HEK293 (cell line): ENCODE measurements at regions not wholly inside any gene's neighbourhood (a gene's known extent, or its start where the extent isn't known, plus 50 kb on each side); places are given as distances from the start of the nearest gene placed in this dataset.

Source experiments
- CTCF ChIA-PET: fragments of 350-600 bp; formaldehyde crosslinking; extraction: SDS; loops from one replicate; lab custom pipeline; 2021; ENCODE audit warnings: antibody characterized with exemption; lab: Yijun Ruan, JAX
- POLR2A ChIA-PET: fragments of 300-600 bp; formaldehyde crosslinking; extraction: SDS; loops from one replicate; lab custom pipeline; 2020; ENCODE audit warnings: antibody characterized with exemption, inconsistent platforms; lab: Yijun Ruan, JAX
- H3K27ac ChIP-seq: fragments of 200-500 bp; sonication (Bioruptor generic); 2 replicates; pipeline ENCODE4 v1.5.1; 2014; ENCODE audit warnings: low read depth, low read length, control low read depth, inconsistent platforms; ENCODE audit errors: extremely low read depth
- H3K36me3 ChIP-seq, 2 experiments: fragments of 200-500 bp in 1 of 2; sonication (Bioruptor generic) in 1 of 2; 1 replicate in 1 of 2; 2 replicates in 1 of 2; pipeline ENCODE4 v1.5.1; 2014 to 2017; ENCODE audit warnings: inconsistent platforms in 2 of 2, low read length in 2 of 2; ENCODE audit not compliant: control insufficient read depth in 2 of 2, insufficient read depth in 1 of 2
- H3K4me1 ChIP-seq: fragments of 200-500 bp; sonication (Bioruptor generic); 2 replicates; pipeline ENCODE4 v1.5.1; 2014; ENCODE audit warnings: mild to moderate bottlenecking, low read length, inconsistent platforms; ENCODE audit not compliant: control insufficient read depth, insufficient read depth
- H3K4me3 ChIP-seq: 2 replicates; pipeline ENCODE4 v1.5.1; 2011; ENCODE audit warnings: low read depth, mild to moderate bottlenecking, control low read depth, low read length, moderate library complexity
- H3K9me3 ChIP-seq: fragments of 200-500 bp; sonication (Bioruptor generic); 2 replicates; pipeline ENCODE4 v1.5.1; 2014; ENCODE audit warnings: low read depth, low read length, inconsistent platforms; ENCODE audit not compliant: control insufficient read depth, insufficient read depth
- ELK4 ChIP-seq: IDR thresholded peaks from 2 replicates; pipeline ENCODE4 v1.6.1; 2011; ENCODE audit warnings: mild to moderate bottlenecking, low read depth, low read length, borderline replicate concordance
- GLI2 ChIP-seq: fragments of 450-650 bp; formaldehyde crosslinking; IDR thresholded peaks from 2 replicates; pipeline ENCODE4; 2017; ENCODE audit warnings: missing biosample characterization, missing genetic modification characterization, low read depth, borderline replicate concordance
- KLF17 ChIP-seq: fragments of 450-650 bp; formaldehyde crosslinking; IDR thresholded peaks from 2 replicates; pipeline ENCODE4 v1.5.1; 2016; ENCODE audit warnings: missing biosample characterization, missing genetic modification characterization
- MYNN ChIP-seq: fragments of 450-650 bp; formaldehyde crosslinking; IDR thresholded peaks from 2 replicates; pipeline ENCODE4 v1.5.1; 2016; ENCODE audit warnings: missing biosample characterization, missing genetic modification characterization, borderline replicate concordance
- PATZ1 ChIP-seq: fragments of 450-650 bp; formaldehyde crosslinking; IDR thresholded peaks from 2 replicates; pipeline ENCODE4 v1.5.1; 2016; ENCODE audit warnings: missing biosample characterization, missing genetic modification characterization
- PRDM1 ChIP-seq: fragments of 450-650 bp; formaldehyde crosslinking; IDR thresholded peaks from 2 replicates; pipeline ENCODE4; 2016; ENCODE audit warnings: missing biosample characterization, missing genetic modification characterization
- REPIN1 ChIP-seq: fragments of 450-650 bp; formaldehyde crosslinking; IDR thresholded peaks from 2 replicates; pipeline ENCODE4 v1.5.1; 2017; ENCODE audit warnings: missing biosample characterization, missing genetic modification characterization, low read depth
- TRIM28 ChIP-seq: IDR thresholded peaks from 2 replicates; pipeline ENCODE4 v1.6.1; 2011; ENCODE audit warnings: low read length, control low read depth, borderline replicate concordance
- ZBTB10 ChIP-seq: fragments of 450-650 bp; formaldehyde crosslinking; IDR thresholded peaks from 2 replicates; pipeline ENCODE4 v1.5.1; 2016; ENCODE audit warnings: missing biosample characterization, missing genetic modification characterization
- ZBTB17 ChIP-seq: fragments of 450-650 bp; formaldehyde crosslinking; IDR thresholded peaks from 2 replicates; pipeline ENCODE4 v1.5.1; 2016; ENCODE audit warnings: missing biosample characterization, missing genetic modification characterization
- ZBTB48 ChIP-seq: fragments of 450-650 bp; formaldehyde crosslinking; IDR thresholded peaks from 2 replicates; pipeline ENCODE4 v1.5.1; 2016; ENCODE audit warnings: missing biosample characterization, missing genetic modification characterization
- ZNF292 ChIP-seq: fragments of 450-650 bp; formaldehyde crosslinking; IDR thresholded peaks from 2 replicates; pipeline ENCODE4 v1.5.1; 2016; ENCODE audit warnings: low read depth, missing biosample characterization, missing genetic modification characterization, borderline replicate concordance
- ZNF354C ChIP-seq: fragments of 450-650 bp; formaldehyde crosslinking; IDR thresholded peaks from 2 replicates; pipeline ENCODE4 v1.5.1; 2016; ENCODE audit warnings: missing biosample characterization, missing genetic modification characterization, low read depth, borderline replicate concordance
- ZNF530 ChIP-seq: fragments of 450-650 bp; formaldehyde crosslinking; IDR thresholded peaks from 2 replicates; pipeline ENCODE4 v1.5.1; 2016; ENCODE audit warnings: low read depth, missing biosample characterization, missing genetic modification characterization
- ZNF558 ChIP-seq: fragments of 450-650 bp; formaldehyde crosslinking; IDR thresholded peaks from 2 replicates; pipeline ENCODE4 v1.5.1; 2016; ENCODE audit warnings: missing biosample characterization, missing genetic modification characterization
- ZNF571 ChIP-seq: fragments of 450-650 bp; formaldehyde crosslinking; IDR thresholded peaks from 2 replicates; pipeline ENCODE4 v1.5.0; 2017; ENCODE audit warnings: missing biosample characterization, missing genetic modification characterization
- ZNF580 ChIP-seq: fragments of 450-650 bp; formaldehyde crosslinking; IDR thresholded peaks from 2 replicates; pipeline ENCODE4 v1.5.1; 2016; ENCODE audit warnings: missing biosample characterization, missing genetic modification characterization
- ZNF660 ChIP-seq: fragments of 450-650 bp; IDR thresholded peaks from 2 replicates; pipeline ENCODE4 v1.5.1; 2018; ENCODE audit warnings: missing biosample characterization, mild to moderate bottlenecking, missing genetic modification characterization
- ZNF664 ChIP-seq: fragments of 450-650 bp; formaldehyde crosslinking; IDR thresholded peaks from 2 replicates; pipeline ENCODE4 v1.5.1; 2016; ENCODE audit warnings: missing biosample characterization, missing genetic modification characterization
- TF ChIP-seq, protein P1 (sequence below): fragments of 450-650 bp; formaldehyde crosslinking; conservative IDR thresholded peaks from 2 replicates; pipeline ENCODE4 v1.5.1; 2016; ENCODE audit warnings: low read depth, missing biosample characterization, missing genetic modification characterization
- TF ChIP-seq, protein P2 (sequence below): fragments of 450-650 bp; formaldehyde crosslinking; IDR thresholded peaks from 2 replicates; pipeline ENCODE4 v1.5.1; 2016; ENCODE audit warnings: missing biosample characterization, missing genetic modification characterization
- TF ChIP-seq, protein P3 (sequence below): fragments of 450-650 bp; formaldehyde crosslinking; IDR thresholded peaks from 2 replicates; pipeline ENCODE4 v1.5.1; 2016; ENCODE audit warnings: missing biosample characterization, missing genetic modification characterization

DNA sequence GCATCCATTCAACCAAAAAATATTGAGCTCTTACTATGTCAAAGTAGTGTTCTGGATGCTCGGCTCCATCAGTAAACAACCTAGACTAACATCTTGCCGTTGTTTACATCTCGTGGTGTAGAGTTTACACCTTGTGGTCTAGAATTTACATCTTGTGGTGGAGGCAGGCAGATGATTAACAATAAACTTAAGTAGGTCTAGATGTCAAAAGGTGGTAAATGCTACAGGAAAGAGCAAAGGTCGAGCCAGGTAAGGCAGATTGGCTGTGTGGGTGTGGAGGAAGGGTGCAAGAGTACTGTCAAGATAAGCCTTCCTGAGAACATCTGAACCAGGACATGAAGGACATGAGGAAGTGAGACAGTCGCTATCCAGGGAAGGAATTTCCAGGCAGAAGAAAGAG, 88.4 kb upstream of the ESR1 start (continued):
- TF ChIP-seq, protein P1, sequence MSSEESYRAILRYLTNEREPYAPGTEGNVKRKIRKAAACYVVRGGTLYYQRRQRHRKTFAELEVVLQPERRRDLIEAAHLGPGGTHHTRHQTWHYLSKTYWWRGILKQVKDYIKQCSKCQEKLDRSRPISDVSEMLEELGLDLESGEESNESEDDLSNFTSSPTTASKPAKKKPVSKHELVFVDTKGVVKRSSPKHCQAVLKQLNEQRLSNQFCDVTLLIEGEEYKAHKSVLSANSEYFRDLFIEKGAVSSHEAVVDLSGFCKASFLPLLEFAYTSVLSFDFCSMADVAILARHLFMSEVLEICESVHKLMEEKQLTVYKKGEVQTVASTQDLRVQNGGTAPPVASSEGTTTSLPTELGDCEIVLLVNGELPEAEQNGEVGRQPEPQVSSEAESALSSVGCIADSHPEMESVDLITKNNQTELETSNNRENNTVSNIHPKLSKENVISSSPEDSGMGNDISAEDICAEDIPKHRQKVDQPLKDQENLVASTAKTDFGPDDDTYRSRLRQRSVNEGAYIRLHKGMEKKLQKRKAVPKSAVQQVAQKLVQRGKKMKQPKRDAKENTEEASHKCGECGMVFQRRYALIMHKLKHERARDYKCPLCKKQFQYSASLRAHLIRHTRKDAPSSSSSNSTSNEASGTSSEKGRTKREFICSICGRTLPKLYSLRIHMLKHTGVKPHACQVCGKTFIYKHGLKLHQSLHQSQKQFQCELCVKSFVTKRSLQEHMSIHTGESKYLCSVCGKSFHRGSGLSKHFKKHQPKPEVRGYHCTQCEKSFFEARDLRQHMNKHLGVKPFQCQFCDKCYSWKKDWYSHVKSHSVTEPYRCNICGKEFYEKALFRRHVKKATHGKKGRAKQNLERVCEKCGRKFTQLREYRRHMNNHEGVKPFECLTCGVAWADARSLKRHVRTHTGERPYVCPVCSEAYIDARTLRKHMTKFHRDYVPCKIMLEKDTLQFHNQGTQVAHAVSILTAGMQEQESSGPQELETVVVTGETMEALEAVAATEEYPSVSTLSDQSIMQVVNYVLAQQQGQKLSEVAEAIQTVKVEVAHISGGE = no peak
- TF ChIP-seq ELK4 = no peak
- no peak for TF ChIP-seq GLI2 (tag by site-specific recombination)

GRCh38 chr6:151721146-151721545, 86.3 kb upstream of the ESR1 start:
- no peak overlapping the region for H3K27ac ChIP-seq
- POLR2A ChIA-PET = no interaction called here
- no peaks in the 10 kb centered on the region for H3K36me3 ChIP-seq
- H3K9me3 ChIP-seq = no peaks in the 10 kb centered on the region
- no peak for TF ChIP-seq ZNF664
- no peak for TF ChIP-seq ZNF558
- no peak for TF ChIP-seq ZBTB17 (tag by site-specific recombination)
- no peak for TF ChIP-seq ZNF571 (tag by site-specific recombination)
- TF ChIP-seq ZNF660 = no peak
- TF ChIP-seq ZNF292 = no peak
- TF ChIP-seq, protein P2, sequence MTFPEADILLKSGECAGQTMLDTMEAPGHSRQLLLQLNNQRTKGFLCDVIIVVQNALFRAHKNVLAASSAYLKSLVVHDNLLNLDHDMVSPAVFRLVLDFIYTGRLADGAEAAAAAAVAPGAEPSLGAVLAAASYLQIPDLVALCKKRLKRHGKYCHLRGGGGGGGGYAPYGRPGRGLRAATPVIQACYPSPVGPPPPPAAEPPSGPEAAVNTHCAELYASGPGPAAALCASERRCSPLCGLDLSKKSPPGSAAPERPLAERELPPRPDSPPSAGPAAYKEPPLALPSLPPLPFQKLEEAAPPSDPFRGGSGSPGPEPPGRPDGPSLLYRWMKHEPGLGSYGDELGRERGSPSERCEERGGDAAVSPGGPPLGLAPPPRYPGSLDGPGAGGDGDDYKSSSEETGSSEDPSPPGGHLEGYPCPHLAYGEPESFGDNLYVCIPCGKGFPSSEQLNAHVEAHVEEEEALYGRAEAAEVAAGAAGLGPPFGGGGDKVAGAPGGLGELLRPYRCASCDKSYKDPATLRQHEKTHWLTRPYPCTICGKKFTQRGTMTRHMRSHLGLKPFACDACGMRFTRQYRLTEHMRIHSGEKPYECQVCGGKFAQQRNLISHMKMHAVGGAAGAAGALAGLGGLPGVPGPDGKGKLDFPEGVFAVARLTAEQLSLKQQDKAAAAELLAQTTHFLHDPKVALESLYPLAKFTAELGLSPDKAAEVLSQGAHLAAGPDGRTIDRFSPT (tag by site-specific recombination) = no peak
- TF ChIP-seq ZNF530 (tag by site-specific recombination) = no peak
- no peak for TF ChIP-seq TRIM28
- TF ChIP-seq ZNF354C (tag by site-specific recombination) = no peak
- TF ChIP-seq ZNF580 (tag by site-specific recombination) = no peak
- no peak for TF ChIP-seq MYNN (tag by site-specific recombination)
- no peak for TF ChIP-seq ZBTB48 (tag by site-specific recombination)
- no peak for TF ChIP-seq REPIN1 (tag by site-specific recombination)
- TF ChIP-seq KLF17 = no peak
- TF ChIP-seq PRDM1 = no peak
- TF ChIP-seq, protein P3, sequence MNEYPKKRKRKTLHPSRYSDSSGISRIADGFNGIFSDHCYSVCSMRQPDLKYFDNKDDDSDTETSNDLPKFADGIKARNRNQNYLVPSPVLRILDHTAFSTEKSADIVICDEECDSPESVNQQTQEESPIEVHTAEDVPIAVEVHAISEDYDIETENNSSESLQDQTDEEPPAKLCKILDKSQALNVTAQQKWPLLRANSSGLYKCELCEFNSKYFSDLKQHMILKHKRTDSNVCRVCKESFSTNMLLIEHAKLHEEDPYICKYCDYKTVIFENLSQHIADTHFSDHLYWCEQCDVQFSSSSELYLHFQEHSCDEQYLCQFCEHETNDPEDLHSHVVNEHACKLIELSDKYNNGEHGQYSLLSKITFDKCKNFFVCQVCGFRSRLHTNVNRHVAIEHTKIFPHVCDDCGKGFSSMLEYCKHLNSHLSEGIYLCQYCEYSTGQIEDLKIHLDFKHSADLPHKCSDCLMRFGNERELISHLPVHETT (tag by site-specific recombination) = no peak
- TF ChIP-seq ZBTB10 (tag by site-specific recombination) = no peak
- no peak for TF ChIP-seq PATZ1 (tag by site-specific recombination)
- CTCF ChIA-PET = interaction anchor here (0.7 to 0.9 kb wide), 2 partner anchors 19 to 44 kb away, joined by 3 read pairs; no protein-coding TSS in a partner anchor
- H3K4me1 ChIP-seq = no peaks in the 10 kb centered on the region
- H3K4me3 ChIP-seq = no peak overlapping the region
